HAP-1 (cell line): ENCODE measurements at regions not wholly inside any gene's neighbourhood (a gene's known extent, or its start where the extent isn't known, plus 50 kb on each side); places are given as distances from the start of the nearest gene placed in this dataset.

Experiments used
- DNase-seq, 2 experiments: peaks; one replicate each; pipeline ENCODE4 v3.0.0-alpha.2; 2016 to 2020; ENCODE audit warnings: low spot score in 2 of 2
- H3K27me3 ChIP-seq: fragments of 250-450 bp; sonication (Bioruptor Pico); 2 replicates; pipeline ENCODE4 v1.5.1; 2020; ENCODE audit warnings: low read depth, mild to moderate bottlenecking, moderate library complexity
- H3K36me3 ChIP-seq: fragments of 250-450 bp; sonication (Bioruptor Pico); replicated peaks from 2 replicates; pipeline ENCODE4 v1.5.1; 2020; ENCODE audit warnings: mild to moderate bottlenecking
- H3K4me1 ChIP-seq: fragments of 250-450 bp; sonication (Bioruptor Pico); 2 replicates; pipeline ENCODE4 v1.5.1; 2020; ENCODE audit warnings: mild to moderate bottlenecking
- H3K4me3 ChIP-seq: fragments of 250-450 bp; sonication (Bioruptor Pico); 2 replicates; pipeline ENCODE4 v1.5.1; 2020; ENCODE audit warnings: mild to moderate bottlenecking, moderate library complexity
- H3K9me3 ChIP-seq: fragments of 250-450 bp; sonication (Bioruptor Pico); 2 replicates; pipeline ENCODE4 v1.5.1; 2020; ENCODE audit warnings: mild to moderate bottlenecking, moderate library complexity
- in situ Hi-C: fragments of 300-500 bp; cut with MboI; formaldehyde crosslinking; loops from 3 replicates; pipeline ENCODE4 v1.14.3; 2020; ENCODE audit warnings: low sequenced_read_pairs, inconsistent platforms, mixed read lengths

- DNase-seq = no peak
- no peaks in the 10 kb centered on the region for H3K27me3 ChIP-seq
Observed at GRCh38 chr6:81859884-81860283, 107.4 kb upstream of the TENT5A start.

GRCh38 chr6:81857812-81858211, 105.3 kb upstream of the TENT5A start:
- no peaks in the 10 kb centered on the region for H3K27me3 ChIP-seq
- H3K4me1 ChIP-seq = no peaks in the 10 kb centered on the region
- H3K36me3 ChIP-seq = no peaks in the 10 kb centered on the region
- in situ Hi-C loops = no loop called here
- no peak for DNase-seq
- H3K4me3 ChIP-seq = no peak overlapping the region
- H3K9me3 ChIP-seq = no peaks in the 10 kb centered on the region

More at GRCh38 chr6:81859884-81860283, 107.4 kb upstream of the TENT5A start:
- Histone ChIP-seq H3K36me3 (no peaks in the 10 kb centered on the region), H3K4me1 (no peaks in the 10 kb centered on the region), H3K4me3 (no peak overlapping the region), H3K9me3 (no peaks in the 10 kb centered on the region)
- in situ Hi-C loops = no loop called here

GRCh38 chr6:81856872-81857271, 104.4 kb upstream of the TENT5A start:
- no peaks in the 10 kb centered on the region for H3K27me3 ChIP-seq
- H3K4me1 ChIP-seq = no peaks in the 10 kb centered on the region
- no peak overlapping the region for H3K4me3 ChIP-seq
- H3K36me3 ChIP-seq = no peaks in the 10 kb centered on the region
- H3K9me3 ChIP-seq = no peaks in the 10 kb centered on the region
- in situ Hi-C loops = no loop called here
- no peak for DNase-seq

- H3K4me1 ChIP-seq = no peaks in the 10 kb centered on the region
- H3K9me3 ChIP-seq = no peaks in the 10 kb centered on the region
- no peak overlapping the region for H3K4me3 ChIP-seq
- in situ Hi-C loops = no loop called here
- H3K27me3 ChIP-seq = no peaks in the 10 kb centered on the region
- no peak for DNase-seq
- no peaks in the 10 kb centered on the region for H3K36me3 ChIP-seq
Observed at GRCh38 chr6:81854474-81854873, 102.0 kb upstream of the TENT5A start.

- no peaks in the 10 kb centered on the region for H3K27me3 ChIP-seq
- no peaks in the 10 kb centered on the region for H3K36me3 ChIP-seq
- no peak for DNase-seq
- in situ Hi-C loops = no loop called here
- no peak overlapping the region for H3K4me3 ChIP-seq
- H3K9me3 ChIP-seq = no peaks in the 10 kb centered on the region
- no peaks in the 10 kb centered on the region for H3K4me1 ChIP-seq
Observed at GRCh38 chr6:81853975-81854374, 101.5 kb upstream of the TENT5A start.

- no peak overlapping the region for H3K4me3 ChIP-seq
Observed at GRCh38 chr6:81849248-81849647, 96.8 kb upstream of the TENT5A start.

GRCh38 chr6:81847866-81848265, 95.4 kb upstream of the TENT5A start:
- in situ Hi-C loops = no loop called here
- Histone ChIP-seq H3K4me1 (no peaks in the 10 kb centered on the region), H3K9me3 (no peaks in the 10 kb centered on the region), H3K36me3 (no peaks in the 10 kb centered on the region), H3K4me3 (no peak overlapping the region), H3K27me3 (no peaks in the 10 kb centered on the region; the same call in 1 of the 2 replicates)
- DNase-seq = no peak

More at GRCh38 chr6:81849248-81849647, 96.8 kb upstream of the TENT5A start:
- Histone ChIP-seq H3K36me3 (no peaks in the 10 kb centered on the region), H3K9me3 (no peaks in the 10 kb centered on the region), H3K4me1 (no peaks in the 10 kb centered on the region), H3K27me3 (no peaks in the 10 kb centered on the region; the same call in 1 of the 2 replicates)
- in situ Hi-C loops = no loop called here
- no peak for DNase-seq

- no peak for DNase-seq
- Histone ChIP-seq H3K36me3 (no peaks in the 10 kb centered on the region), H3K9me3 (no peaks in the 10 kb centered on the region), H3K4me1 (no peaks in the 10 kb centered on the region), H3K27me3 (no peaks in the 10 kb centered on the region; the same call in 1 of the 2 replicates), H3K4me3 (no peak overlapping the region)
- in situ Hi-C loops = no loop called here
Observed at GRCh38 chr6:81844686-81845085, 92.2 kb upstream of the TENT5A start.

GRCh38 chr6:81843302-81843701, 90.8 kb upstream of the TENT5A start:
- H3K27me3 ChIP-seq = no peaks in the 10 kb centered on the region; the same call in 1 of the 2 replicates
- in situ Hi-C loops = no loop called here
- no peaks in the 10 kb centered on the region for H3K36me3 ChIP-seq
- H3K4me3 ChIP-seq = no peak overlapping the region
- no peaks in the 10 kb centered on the region for H3K4me1 ChIP-seq
- no peaks in the 10 kb centered on the region for H3K9me3 ChIP-seq
- DNase-seq = no peak

GRCh38 chr6:81842254-81842653, 89.8 kb upstream of the TENT5A start:
- DNase-seq = no peak
- H3K9me3 ChIP-seq = no peaks in the 10 kb centered on the region
- in situ Hi-C loops = no loop called here
- no peak overlapping the region for H3K4me3 ChIP-seq
- no peaks in the 10 kb centered on the region; the same call in 1 of the 2 replicates for H3K27me3 ChIP-seq
- H3K4me1 ChIP-seq = no peaks in the 10 kb centered on the region
- no peaks in the 10 kb centered on the region for H3K36me3 ChIP-seq

GRCh38 chr6:81838724-81839426, 86.4 kb upstream of the TENT5A start:
- H3K4me3 ChIP-seq = no peak overlapping the region
- in situ Hi-C loops = no loop called here
- no peak for DNase-seq
- no peaks in the 10 kb centered on the region for H3K36me3 ChIP-seq
- no peaks in the 10 kb centered on the region for H3K4me1 ChIP-seq
- H3K27me3 ChIP-seq = no peaks in the 10 kb centered on the region
- H3K9me3 ChIP-seq = no peaks in the 10 kb centered on the region

- Histone ChIP-seq H3K27me3 (no peaks in the 10 kb centered on the region), H3K4me1 (no peaks in the 10 kb centered on the region), H3K4me3 (no peak overlapping the region), H3K36me3 (no peaks in the 10 kb centered on the region), H3K9me3 (no peaks in the 10 kb centered on the region)
- in situ Hi-C loops = no loop called here
- DNase-seq = no peak
Observed at GRCh38 chr6:81838031-81838430, 85.5 kb upstream of the TENT5A start.

- in situ Hi-C loops = no loop called here
- no peak overlapping the region for H3K4me3 ChIP-seq
- H3K36me3 ChIP-seq = no peaks in the 10 kb centered on the region
- H3K4me1 ChIP-seq = no peaks in the 10 kb centered on the region
- DNase-seq = no peak
- H3K27me3 ChIP-seq = no peaks in the 10 kb centered on the region
- H3K9me3 ChIP-seq = no peaks in the 10 kb centered on the region
Observed at GRCh38 chr6:81834141-81834681, 81.7 kb upstream of the TENT5A start.

- H3K9me3 ChIP-seq = no peaks in the 10 kb centered on the region
- H3K4me3 ChIP-seq = no peak overlapping the region
- no peaks in the 10 kb centered on the region for H3K27me3 ChIP-seq
- no peaks in the 10 kb centered on the region for H3K4me1 ChIP-seq
- DNase-seq = no peak
- no peaks in the 10 kb centered on the region for H3K36me3 ChIP-seq
- in situ Hi-C loops = no loop called here
Observed at GRCh38 chr6:81832304-81832703, 79.8 kb upstream of the TENT5A start.
